VCaP (cell line): ENCODE measurements at regions not wholly inside any gene's neighbourhood (a gene's known extent, or its start where the extent isn't known, plus 50 kb on each side); places are given as distances from the start of the nearest gene placed in this dataset.
A peak's percentile ranks its signal among the peaks of the same experiment; 100 is the strongest.

Source experiments
- H3K27ac ChIP-seq: fragments of 450-650 bp; 2 replicates; pipeline ENCODE4 v1.5.1; 2017
- CTCF ChIP-seq: fragments of 450-650 bp; conservative IDR thresholded peaks from 2 replicates; pipeline ENCODE4 v1.5.1; 2017; ENCODE audit warnings: mild to moderate bottlenecking, moderate library complexity

- peak overlapping the region; percentile 66 for H3K27ac ChIP-seq
- peak; percentile 88 for TF ChIP-seq CTCF
Measured at GRCh38 chr7:26061678-26062603, 90.1 kb upstream of the NFE2L3 start.

- no peak for TF ChIP-seq CTCF
- H3K27ac ChIP-seq = no peak overlapping the region
Measured at GRCh38 chr7:26065652-26066051, 86.3 kb upstream of the NFE2L3 start.

GRCh38 chr7:26066736-26067135, 85.3 kb upstream of the NFE2L3 start:
- no peak overlapping the region for H3K27ac ChIP-seq
- TF ChIP-seq CTCF = no peak

- TF ChIP-seq CTCF = no peak
- no peak overlapping the region for H3K27ac ChIP-seq
Measured at GRCh38 chr7:26070290-26070689, 81.7 kb upstream of the NFE2L3 start.

- no peak for TF ChIP-seq CTCF
- H3K27ac ChIP-seq = no peak overlapping the region
Measured at GRCh38 chr7:26071622-26072456, 80.2 kb upstream of the NFE2L3 start.

- TF ChIP-seq CTCF = no peak
- no peak overlapping the region for H3K27ac ChIP-seq
Measured at GRCh38 chr7:26073041-26073440, 79.0 kb upstream of the NFE2L3 start.

GRCh38 chr7:26074919-26075318, 77.1 kb upstream of the NFE2L3 start:
- TF ChIP-seq CTCF = no peak
- H3K27ac ChIP-seq = no peak overlapping the region
